GM18508 (cell line): ENCODE measurements at regions not wholly inside any gene's neighbourhood (a gene's known extent, or its start where the extent isn't known, plus 50 kb on each side); places are given as distances from the start of the nearest gene placed in this dataset.

Experiments
- ATAC-seq: cut with Tn5 transposase; IDR thresholded peaks from one replicate; pipeline ENCODE4 v1.9.1; 2021; ENCODE audit warnings: moderate number of reproducible peaks; ENCODE audit not compliant: insufficient read depth, unreplicated experiment

DNA sequence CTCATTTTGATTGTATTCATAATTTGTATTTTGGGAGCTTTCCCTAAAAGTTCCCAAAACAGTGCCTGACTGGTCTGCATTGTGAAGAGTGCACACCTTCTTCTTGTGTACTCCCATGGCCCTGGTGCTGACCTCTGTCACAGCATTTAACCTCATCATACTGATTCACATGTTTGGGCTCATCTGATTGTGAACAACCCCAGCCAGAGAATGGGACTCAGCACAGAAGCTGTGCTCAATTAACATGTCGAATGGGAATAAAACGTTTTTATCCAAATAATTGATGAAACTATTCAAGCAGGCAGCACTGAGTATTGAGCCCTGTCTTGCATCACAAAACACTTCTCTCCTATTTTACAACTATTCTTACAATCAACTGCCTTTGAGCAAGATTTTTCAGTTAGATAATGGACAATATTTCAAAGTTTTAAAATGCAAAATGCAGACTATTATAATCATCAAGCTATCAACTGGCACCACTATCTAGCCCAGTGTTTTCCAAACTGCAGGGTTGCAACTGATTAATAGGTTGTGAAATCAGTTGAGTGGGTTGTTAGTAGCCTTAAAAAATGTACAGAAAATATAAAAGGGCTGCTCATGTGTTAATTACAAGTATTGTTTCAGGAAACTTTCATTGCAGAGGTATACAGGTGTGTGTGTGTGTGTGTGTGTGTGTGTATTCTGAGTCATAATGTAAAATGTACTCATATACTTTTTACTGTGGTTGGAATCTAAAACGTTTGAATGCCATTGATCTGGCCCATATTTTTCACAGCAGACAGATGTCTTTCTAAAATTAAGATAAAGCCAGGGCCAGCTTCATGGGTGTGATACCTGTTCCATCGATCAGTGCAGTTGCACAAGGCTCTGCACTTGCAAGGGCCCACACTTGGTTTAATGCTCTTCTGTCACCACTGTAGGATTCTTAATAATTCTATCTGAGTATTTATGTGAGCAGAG, 190.5 kb downstream of the PIK3R1 start:
- no peak for ATAC-seq

DNA sequence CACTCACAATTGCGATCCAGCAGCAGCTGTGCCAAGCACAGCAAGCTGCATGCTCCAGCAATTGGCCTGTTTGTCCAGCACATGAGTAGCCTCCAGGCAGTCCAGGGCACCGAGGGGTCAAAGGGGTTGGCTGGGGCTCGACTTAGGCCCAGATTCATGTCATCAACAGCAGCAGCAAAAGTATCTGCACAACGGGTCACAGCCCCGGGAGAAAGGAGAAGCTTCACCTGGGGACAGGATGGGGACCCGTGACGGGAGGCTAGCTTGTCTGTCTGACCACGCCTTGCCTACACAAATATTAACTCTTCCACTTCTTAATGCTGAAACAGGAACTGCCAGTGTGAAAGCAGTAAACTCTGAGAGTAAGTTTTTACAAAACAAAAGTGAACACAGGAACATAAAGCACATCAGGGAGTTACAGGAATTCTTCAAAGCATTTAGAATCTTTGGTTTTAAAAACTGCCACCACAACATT, 191.2 kb downstream of the PIK3R1 start:
- ATAC-seq, result peak; percentile 88

DNA sequence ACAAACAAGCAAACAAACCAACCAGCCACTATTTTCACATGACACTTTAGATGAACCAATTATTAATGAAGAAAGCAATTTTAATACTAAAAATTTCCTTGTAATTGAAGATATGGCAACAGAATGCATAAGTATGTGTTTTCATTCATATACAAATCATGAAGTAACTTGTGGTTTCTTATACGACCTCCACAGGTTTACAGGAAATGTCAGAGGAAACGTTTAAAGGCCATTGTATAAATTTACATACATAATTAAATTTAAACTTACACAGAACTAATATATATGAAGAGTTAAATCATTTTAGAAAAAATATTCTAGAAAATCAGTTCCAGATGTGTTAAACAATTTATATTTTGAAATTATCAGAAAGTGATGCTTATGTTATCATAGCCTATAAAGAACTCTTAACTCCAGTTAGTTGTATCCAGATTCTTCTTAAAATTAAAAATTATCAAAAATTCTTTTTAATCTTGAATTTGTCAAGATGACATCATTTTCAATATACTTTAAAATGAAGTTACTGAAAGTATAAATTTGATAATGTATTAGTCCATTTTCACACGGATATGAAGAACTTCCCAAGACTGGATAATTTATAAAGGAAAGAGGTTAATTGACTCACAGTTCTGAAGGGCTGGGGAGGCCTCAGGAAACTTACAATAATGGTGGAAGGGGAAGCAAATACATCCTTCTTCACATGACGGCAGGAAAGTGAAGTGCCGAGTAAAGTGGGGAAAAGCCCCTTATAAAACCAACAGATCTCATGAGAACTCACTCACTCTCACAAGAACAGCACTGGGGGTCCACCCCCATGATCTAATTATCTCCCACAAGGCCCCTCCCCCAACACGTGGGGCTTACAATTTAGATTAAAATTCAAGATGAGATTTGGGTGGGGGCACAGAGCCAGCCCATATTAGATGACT, 192.0 kb downstream of the PIK3R1 start:
- no peak for ATAC-seq

DNA sequence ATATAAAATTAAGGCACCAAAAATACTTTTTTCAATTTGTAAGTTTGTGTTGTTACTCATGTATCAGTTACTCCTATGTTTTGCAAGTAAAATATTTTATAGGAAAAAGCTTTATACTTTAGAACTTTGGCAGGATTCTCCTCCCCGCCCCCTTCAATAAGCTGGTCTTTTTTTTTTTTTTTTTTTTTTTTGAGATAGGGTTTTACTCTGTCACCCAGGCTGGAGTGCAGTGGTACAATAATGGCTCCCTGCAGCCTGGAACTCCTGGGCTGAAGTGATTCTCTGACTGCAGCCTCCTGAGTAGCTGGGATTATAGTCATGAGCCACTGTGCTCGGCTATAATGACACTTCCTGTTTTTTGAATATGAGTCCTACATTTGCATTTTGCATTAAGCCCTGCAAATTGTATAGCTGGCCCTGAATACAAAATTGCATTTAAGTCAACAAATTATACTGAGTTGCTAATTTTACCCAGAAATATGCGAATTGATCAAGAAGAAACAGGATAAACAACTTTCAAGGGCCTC, 192.9 kb downstream of the PIK3R1 start:
- no peak for ATAC-seq

DNA sequence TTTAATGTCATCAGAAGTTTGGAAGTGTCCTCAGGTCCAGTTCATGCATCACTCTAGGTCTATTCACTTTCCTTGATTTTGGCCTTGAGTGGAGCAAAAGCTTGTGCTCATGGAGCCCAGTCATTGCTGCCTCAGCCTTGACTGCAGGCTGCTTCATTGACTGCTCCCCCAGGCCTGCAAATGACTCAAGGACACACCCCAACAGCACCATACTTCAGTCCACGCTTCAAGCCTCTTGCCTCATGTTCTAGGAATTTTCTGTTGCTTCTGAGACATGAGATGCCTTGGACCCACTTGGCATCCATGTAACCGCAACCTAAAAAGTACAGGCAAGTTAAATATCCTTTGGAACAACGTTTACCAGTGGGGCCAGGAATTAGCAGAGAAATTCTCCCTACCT, 193.7 kb downstream of the PIK3R1 start:
- ATAC-seq, result no peak

DNA sequence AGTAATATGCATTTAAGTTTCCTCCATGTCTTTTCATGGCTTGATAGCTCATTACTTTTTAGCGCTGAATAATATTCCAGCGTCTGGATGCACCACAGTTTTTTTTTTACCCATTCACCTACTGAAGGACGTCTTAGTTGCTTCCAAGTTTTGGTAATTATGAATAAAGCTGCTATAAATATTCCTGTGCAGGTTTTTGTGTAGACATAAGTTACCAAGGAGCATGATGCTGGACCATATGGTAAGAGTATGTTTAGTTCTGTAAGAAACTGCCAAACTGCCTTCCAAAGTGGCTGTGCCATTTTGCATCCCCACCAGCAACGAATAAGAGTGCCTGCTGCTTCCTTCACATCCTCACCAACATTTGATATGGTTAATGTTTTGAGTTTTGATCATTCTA, 195.6 kb downstream of the PIK3R1 start:
- no peak for ATAC-seq

DNA sequence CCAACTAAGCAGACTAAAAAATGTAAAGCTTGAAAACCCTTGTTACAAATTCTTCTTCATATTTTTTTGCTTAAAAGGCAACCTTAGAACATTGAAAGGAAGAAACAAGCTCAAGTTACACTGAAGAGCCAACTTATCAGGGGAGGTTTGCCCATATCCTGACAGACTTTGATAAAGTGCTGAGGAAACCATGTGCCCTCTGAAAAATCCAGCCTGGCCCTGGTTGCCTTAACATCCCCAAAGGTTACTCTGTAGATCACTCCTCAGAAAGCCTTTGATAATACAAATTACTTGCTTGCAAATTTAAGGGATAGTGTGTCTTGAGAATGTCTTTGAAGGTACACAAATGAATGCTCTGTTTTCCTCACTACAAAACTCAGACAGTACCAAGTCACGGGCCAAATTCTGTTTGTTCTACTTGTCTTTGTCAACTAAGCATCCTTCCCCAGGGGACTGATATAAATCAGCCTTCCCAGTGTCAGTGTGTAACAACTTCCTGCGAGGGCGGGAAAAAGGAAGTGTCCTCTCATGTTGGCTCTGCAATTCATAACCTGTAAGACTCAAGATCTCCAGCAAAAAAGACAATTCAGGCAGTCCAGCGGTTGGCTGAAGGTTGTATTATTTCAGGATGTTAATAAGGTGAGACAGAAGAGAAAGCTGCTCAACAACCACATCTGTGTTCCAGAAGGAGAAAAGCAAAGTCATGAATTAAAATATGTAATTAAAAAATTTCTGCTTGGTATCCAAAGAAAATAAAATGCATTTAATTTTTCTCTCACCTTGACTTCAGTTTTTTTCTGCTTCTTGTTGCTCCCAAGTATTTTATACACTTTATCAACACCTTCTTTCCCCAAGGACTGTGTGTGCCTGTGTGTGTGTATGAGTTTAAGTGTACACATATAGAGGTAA, 199.9 kb downstream of the PIK3R1 start:
- ATAC-seq, result no peak

DNA sequence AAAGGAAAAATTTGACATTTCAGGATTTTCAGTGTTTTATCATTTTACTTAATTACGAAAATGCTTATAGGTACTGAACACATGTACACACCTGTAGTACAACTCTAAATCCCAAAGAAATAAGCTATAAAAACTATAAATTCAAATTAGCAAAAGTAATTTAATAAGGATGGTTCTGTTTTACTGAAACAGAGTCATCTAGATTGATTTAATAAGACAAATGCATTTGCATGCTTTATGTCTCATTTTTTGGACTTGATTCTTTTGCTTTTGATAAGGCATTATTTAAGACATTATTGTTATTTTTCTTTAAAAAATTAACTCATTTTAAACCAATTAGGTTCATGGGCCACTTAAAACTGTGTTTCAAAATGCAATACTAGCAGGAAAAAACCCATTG, 201.2 kb downstream of the PIK3R1 start:
- ATAC-seq, result no peak

DNA sequence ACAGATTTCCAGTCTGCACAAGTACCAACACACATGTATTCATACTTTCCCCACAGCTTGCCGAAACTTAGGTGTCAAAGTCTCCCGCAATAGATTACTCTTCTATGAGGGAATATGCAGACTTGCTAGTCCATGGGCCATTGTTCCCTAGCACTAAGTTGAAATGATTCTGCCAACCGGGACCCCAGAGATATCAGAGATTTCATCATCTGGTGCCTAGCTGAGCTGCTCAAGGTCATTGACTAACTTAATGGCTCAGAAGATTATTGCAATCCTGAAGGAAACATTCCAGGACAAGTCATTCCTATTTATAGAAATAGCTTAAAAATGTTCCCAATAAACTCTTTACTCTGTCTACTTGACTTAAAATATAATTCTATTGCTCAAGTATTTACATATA, 202.6 kb downstream of the PIK3R1 start:
- ATAC-seq, result no peak

DNA sequence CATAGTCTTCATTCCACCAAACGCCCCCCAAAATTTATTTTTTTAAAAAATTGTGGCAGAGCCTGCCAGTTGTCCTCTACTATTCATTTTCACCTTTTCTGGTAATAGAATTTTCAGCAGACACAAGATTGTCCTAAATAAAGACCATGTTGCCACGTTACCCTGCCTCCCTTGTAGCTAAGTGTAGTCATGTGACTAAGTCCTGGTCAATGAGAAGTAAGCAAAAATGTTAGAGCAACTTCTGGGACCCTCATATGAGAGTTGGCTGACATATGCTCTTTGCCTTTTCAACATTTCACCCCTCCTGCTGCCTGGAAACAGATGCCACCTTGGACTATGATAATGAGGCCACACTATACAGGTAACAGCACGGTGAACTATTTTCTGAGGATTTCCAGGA, 203.1 kb downstream of the PIK3R1 start:
- ATAC-seq, result no peak

DNA sequence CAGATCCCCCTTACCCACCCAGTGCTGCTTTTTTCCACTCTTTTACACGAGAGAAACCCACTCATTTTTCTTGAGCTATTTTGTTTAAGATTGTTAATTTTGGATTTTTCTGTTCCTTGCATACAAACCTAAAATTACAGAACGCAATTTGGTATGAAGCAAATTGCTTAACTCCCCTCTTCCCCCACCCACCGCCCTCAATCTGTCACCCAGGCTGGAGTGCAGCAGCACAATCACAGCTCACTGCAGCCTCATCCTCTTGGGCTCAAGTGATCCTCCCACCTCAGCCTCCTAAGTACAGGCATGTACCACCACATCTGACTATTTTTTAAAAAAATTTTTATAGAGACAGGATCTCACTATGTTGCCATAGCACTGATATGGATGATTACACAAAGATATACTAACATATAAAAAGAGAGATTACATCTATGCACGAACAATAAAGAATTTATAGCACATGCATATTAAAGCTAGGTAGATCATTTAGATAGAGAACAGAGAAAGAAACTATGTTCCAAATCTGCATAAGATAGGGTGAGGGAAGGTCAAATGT, 203.6 kb downstream of the PIK3R1 start:
- ATAC-seq, result no peak

DNA sequence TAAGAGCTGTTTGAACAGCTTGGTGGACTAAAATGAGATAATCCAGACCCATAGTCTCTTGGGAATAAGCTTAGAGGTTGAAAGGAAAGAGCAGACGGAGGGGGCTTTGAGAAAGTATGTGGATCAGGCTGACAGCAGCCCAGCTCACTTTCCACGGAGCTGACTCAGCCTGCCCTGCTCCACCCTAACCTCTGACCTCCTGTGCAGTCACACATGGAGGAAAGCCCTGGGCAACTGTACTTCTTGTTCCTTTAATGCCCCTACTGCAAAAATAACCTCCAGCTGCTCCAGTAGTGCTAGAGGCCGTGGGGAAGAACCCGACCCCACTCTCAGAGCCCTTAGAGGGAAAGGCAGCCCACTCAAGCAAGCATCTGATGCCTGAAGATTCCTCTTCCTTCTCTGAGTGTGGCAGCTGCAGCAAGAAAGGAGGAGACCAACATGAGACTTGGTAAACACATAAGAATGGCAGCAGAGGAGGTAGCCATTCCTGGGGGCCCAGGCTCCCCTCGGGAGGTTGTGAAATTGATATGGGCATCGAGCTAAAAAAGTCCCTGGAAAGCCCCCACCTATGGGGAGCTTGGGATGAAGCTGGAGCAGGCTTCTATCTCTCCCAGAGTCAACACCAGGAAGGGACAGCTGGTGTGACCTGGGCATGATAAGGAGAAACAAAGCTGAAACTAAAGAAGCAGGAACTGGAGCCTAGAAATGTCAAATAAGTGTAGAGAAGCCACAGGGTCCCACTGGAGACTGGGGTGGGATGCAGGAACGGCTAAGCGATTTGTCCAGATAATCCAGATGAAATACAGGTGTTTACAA, 204.3 kb downstream of the PIK3R1 start:
- no peak for ATAC-seq

DNA sequence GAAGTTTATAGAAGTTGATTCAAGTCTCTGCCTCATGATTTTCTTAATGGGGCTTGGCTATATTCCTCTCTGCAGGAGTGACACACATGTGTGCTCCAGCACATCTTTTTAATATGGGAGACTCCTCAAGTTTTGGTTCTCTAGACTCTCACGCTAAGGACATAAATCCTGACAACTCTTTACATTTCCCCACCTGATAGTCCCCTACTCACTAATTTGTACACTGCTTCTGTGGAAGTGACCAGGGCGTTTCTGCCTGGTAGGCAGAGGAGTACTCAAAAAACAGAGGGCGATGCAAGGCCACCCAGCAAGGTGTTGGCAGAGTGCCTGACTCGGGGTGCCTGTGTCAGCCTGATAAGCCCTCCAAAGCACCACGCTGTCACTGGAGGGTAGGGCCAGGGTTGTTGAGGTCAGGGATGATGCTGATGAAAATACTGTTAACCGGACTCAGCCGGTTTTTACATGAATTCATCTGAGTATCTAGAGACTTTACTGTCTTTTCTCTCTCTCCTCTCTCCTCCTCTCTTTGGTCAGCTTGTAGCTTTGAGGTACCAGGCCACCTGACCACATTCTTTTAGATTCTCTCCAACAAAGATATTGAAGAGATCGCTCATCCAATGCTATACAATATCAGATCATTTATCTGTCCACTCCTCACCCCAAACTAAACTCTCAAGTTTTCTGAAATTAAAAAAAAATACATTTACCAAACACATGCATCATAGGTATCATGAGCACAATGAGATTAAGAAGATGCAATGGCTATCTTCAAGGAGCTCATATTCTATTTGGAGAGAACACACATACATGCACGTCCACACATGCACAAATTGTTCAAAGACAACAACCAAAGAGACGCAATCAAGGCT, 205.2 kb downstream of the PIK3R1 start:
- no peak for ATAC-seq

DNA sequence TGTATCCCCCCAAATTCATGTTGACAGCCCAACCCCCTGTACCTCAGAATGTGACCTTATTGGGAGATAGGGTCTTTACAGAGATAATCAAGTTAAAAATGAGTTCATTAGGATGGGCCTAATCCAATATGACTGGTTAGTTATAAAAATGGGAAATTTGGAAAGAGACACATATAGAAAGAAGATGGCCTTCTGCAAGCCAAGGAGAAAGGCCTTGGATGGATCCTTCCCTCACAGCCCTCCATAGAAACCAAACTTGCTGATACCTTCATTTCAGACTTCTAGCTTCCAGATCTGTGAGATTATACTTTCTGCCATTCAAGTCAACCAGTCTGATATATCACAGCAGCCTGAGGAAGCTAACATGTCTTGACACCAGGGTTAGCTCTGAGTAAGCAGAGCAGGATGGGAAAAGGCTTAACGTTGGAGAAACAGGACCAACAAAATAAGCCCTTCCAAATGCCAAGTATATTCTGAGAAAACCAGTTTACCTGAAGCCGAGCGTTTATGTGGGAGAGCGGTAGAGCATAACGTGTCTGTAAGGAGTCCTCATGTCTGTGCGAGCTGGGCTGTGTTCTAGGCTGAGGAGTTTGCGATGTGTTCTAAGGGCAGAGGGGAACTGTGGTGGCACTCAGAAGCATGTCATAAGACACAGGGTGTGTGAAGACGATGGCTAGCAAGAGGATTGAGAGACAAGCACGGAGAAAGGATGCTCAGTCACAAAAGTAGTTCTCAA, 206.1 kb downstream of the PIK3R1 start:
- no peak for ATAC-seq

DNA sequence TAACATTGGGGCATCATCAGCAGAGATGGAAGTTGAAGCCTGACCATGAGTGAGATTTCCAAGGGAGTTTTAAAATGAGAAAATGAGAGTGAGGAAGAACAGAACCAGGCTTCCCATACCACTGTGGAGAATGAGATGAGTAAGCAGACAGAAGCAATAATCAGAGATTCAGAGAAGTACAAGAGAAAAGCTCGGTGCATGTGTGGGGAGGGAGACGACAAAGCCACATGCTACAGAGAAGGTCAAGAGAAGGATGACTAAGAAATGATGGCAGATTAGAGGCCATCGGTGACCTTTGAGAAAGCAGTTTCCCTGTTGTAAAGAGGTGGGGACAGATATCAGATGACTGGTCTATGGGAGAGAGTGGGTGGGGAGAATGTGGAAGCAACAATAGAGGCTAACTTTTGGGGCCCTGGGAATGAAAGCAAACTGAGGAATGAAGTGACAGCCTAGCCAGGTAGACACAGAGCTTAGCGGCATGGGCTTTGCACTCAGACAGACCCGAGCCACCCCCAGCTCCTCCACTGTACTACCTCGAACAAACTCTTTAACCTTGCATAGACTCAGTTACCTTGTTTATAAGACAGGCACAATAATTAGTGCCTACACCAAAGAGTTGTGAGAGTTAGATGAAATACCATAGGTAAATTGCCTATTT, 207.7 kb downstream of the PIK3R1 start:
- ATAC-seq, result no peak

DNA sequence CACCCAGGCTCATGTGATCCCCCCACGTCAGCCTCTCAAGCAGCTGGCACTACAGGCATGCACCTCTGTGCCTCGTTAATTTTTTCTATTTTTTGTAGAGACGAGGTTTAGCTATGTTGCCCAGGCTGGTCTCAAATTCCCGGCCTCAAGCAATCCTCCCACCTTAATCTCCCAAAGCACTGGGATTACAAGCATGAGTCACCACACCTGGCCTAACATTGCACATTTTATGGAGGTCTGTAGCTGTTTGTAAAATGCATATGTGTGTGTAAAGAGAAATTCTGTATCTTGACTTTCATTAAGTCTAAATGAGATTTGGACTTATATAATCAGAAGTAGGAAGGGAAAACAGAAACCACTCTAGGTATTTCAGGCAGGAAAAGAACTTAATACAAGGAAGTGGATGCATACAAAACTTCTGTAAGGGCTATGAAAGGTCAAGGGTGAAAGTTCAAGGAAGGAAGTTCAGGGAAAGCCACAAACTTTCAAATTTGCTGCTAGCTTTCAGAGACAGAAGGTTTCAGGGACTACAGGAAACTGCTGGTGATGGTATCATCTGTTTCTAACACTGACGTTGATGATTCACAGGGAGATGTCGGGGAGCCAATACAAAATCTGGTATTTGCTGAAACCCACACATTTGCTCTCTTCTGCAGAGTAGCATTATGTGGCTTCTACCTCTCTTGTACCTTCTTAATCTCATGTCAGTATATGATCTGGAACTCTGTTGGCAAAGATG, 209.4 kb downstream of the PIK3R1 start:
- peak; percentile 77 for ATAC-seq
